GM19238 (cell line): ENCODE measurements at regions not wholly inside any gene's neighbourhood (a gene's known extent, or its start where the extent isn't known, plus 50 kb on each side); places are given as distances from the start of the nearest gene placed in this dataset.

Experiments
- DNase-seq: peaks from one replicate; pipeline ENCODE4 v3.0.0; 2011; ENCODE audit warnings: low spot score; ENCODE audit not compliant: insufficient read length

DNA sequence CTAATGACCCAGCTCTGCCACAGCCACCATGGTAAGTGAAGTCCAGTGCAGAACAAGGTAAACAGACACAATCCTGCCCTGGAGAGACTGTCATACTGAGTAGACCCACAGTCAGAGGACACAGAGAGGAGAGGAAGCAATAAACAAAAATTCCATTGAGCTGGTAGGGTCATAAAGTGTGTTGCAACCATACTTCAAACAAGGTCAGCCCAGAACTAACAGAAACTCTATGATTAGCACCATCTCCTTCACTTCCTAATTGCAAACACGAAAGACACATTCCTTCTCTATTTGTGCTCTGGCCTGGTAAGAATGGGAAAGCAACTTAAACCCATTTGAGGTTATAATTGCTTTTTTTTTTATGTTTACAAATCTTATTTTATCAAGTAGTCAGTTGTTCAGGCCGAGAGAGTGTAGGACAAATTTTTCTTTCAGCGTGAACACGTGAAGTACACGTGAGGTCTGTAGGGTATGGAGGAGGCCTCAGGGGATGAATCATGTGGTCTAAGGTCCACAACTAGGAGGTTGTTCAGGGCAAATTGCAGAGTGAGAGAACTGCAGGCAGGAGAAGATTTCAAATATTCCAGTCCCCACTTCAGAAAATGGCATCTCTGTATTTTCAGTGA lies 71.4 kb upstream of the GLS start:
- DNase-seq: no peak

- DNase-seq: no peak
Observed at GRCh38 chr2:190809876-190810525, 70.6 kb upstream of the GLS start.

- DNase-seq: no peak
Observed at GRCh38 chr2:190810981-190811587, 69.5 kb upstream of the GLS start.

GRCh38 chr2:190811811-190812210 lies 68.8 kb upstream of the GLS start:
- no peak for DNase-seq

- no peak for DNase-seq
Observed at GRCh38 chr2:190812506-190813294, 67.9 kb upstream of the GLS start.

DNA sequence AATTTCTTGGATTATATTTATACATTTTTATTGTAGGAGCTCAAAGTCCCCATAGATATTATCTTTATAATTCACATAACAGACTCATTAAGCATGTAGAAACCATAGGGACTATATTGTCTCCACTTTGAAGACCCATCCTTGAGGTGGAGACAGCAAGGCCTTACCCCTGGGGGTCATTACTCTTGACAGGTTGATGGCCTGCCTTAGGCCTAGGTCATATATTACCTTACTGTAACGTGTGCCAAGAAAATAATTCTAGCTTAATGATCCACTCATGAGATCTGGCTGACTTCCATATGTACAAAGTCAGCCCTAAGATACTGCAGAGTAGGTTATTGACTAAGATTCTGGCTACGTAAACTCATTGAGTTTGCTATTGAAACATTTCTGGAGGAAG lies 65.4 kb upstream of the GLS start:
- no peak for DNase-seq

DNA sequence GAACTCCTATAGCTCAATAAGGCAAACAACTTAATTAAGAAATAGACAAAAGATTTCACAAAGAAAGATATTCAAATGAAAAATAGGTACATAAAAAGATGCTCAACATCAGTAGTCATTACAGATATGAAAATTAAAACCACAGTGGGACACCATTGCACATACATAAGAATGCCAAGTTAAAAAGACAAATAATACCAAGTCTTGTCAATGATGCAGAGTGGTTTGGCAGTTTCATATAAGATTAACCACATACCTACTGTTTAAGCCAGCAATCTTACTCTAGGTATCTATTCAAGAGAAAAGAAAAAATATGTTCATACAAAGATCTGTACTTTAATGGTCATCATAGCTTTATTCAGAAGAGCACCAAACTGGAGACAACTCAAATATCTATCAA lies 63.5 kb upstream of the GLS start:
- DNase-seq: no peak

DNA sequence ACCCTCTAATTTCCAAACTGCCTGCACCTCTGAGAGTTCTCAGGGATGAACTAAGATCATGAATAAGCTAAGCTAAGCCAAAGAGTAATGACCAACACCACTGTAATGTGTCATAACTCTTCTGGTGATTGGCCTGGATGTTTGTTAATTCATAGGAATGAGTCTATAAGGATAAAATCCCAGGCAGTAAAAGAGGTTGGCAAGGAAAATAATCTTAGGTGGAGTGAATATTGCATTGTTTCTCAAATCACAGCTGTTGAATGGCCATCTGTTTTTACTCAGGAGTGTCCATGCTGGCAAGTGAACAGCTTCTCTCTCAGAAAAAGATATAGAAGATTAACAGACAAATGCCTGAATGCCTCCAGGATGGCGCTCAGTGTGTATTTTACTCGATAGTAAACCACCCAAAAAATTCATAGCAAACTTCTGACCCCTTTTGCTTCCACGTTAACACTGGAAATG lies 60.8 kb upstream of the GLS start:
- DNase-seq: no peak

- no peak for DNase-seq
Observed at GRCh38 chr2:190820416-190820815, 60.2 kb upstream of the GLS start.

DNA sequence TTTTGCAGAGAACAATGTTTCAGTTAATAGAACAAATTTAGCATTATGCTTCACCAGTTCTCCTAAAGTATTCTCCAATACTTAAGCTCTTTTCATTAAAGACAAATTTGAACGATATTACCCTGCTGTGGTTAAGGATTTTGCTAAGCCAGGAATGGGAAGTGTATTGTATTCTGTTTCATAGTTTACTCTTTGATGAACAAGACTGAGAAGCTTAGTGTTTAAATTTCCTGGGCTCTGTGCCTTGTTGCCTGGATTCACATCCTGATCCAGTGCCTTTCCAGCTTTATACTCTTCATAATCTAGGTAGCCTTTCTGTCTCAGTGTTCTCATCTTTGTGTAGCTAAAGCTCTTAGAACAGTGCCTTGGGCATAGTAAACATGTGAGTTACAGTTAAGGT lies 58.6 kb upstream of the GLS start:
- no peak for DNase-seq

DNA sequence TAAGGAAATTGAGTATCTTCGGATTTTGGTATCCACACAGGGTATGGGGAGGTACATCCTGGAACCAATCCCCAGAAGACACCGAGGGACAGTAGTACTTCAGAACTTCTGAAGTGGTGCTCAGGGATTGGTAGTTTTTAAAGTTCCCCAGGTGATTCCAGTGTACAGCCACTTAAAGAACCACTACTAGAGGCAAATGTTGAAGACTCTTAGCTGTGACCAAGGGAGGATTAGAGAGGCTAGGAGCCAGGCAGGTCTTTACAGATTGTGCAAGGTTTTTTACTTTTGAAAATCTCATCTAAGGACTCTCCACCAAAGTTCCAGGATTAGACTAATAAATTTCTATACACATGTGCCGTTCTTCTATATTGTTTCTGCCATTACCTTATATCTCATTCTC lies 52.9 kb upstream of the GLS start:
- DNase-seq: no peak

GRCh38 chr2:190829642-190830041 lies 51.0 kb upstream of the GLS start:
- DNase-seq: no peak
